OCI-LY1 (cell line): ENCODE measurements at regions not wholly inside any gene's neighbourhood (a gene's known extent, or its start where the extent isn't known, plus 50 kb on each side); places are given as distances from the start of the nearest gene placed in this dataset.

Experiments used
- EZH2 ChIP-seq: fragments of 200-600 bp; sonication (generic), shearing (Covaris generic); IDR thresholded peaks from 2 replicates; pipeline ENCODE4 v1.8.0; 2017; ENCODE audit warnings: borderline replicate concordance, mixed run types, mild to moderate bottlenecking, antibody characterized with exemption, low read length, moderate library complexity, mixed read lengths
- TF ChIP-seq, protein P1 (sequence below): fragments of 200-600 bp; sonication (generic), shearing (Covaris generic); IDR thresholded peaks from 2 replicates; pipeline ENCODE4 v1.5.1; 2017; ENCODE audit warnings: mild to moderate bottlenecking, antibody characterized with exemption, low read length, moderate library complexity, mixed read lengths

DNA sequence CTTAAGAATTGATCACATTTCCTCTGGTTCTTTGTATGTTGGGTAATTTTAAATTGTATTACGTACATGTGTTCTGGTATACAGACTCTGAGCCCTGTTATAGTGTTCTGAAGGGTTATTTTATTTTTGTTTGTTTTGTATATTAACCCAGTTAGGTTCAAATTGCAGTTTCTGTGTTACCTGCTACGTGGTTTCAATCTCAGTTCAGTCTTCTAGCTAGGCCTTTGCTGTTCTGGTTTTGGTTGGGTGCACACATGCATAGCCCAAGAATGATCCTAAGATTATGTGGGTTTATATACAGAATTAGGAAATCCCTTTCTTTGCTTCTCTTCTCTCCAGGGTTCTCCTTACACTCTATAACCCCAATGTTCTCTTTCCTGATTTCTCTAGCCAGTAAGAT is 161.0 kb downstream of the PPP1R2C start:
- no peak for TF ChIP-seq EZH2
- TF ChIP-seq, protein P1, sequence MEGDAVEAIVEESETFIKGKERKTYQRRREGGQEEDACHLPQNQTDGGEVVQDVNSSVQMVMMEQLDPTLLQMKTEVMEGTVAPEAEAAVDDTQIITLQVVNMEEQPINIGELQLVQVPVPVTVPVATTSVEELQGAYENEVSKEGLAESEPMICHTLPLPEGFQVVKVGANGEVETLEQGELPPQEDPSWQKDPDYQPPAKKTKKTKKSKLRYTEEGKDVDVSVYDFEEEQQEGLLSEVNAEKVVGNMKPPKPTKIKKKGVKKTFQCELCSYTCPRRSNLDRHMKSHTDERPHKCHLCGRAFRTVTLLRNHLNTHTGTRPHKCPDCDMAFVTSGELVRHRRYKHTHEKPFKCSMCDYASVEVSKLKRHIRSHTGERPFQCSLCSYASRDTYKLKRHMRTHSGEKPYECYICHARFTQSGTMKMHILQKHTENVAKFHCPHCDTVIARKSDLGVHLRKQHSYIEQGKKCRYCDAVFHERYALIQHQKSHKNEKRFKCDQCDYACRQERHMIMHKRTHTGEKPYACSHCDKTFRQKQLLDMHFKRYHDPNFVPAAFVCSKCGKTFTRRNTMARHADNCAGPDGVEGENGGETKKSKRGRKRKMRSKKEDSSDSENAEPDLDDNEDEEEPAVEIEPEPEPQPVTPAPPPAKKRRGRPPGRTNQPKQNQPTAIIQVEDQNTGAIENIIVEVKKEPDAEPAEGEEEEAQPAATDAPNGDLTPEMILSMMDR = no peak
